ENCODE measurements at regions not wholly inside any gene's neighbourhood (a gene's known extent, or its start where the extent isn't known, plus 50 kb on each side); places are given as distances from the start of the nearest gene placed in this dataset.

- no peak for DNase-seq
- Histone ChIP-seq H3K4me1 (no peaks in the 10 kb centered on the region), H3K27ac (no peak overlapping the region), H3K9me3 (no peaks in the 10 kb centered on the region), H3K36me3 (no peaks in the 10 kb centered on the region), H3K27me3 (ENCODE audit: low read depth) (no peaks in the 10 kb centered on the region), H3K4me3 (no peak overlapping the region)
- no peak for TF ChIP-seq CTCF (IDR thresholded peaks at IDR 0.05)
- intact Hi-C loops (cut with DNase I), result no loop called here
- no peak for ATAC-seq
Observed at GRCh38 chr3:3737531-3737930, 61.7 kb upstream of the LRRN1 start.

DNA sequence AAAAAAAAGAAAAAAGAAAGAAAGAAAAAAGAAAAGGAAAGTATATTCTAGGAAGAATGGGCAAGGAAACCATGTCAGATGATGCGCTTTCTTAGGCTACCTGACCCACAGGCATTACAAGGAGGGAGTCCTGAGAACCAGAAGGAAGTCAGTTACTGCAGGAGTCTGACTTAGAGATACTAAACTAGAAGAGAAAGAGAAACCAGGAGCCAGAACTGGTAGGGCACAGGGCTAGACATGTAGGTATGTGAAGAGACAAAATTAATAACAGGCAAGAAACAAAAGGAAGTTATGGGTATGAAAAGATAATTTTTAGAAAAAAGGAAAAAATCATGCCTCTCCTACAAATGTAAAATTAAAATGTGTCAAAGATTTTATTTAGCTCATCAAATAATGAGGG lies 63.3 kb upstream of the LRRN1 start:
- intact Hi-C loops (cut with DNase I), result no loop called here
- no peak for DNase-seq
- ATAC-seq, result no peak
- H3K4me1 ChIP-seq, result no peaks in the 10 kb centered on the region
- H3K27me3 ChIP-seq (ENCODE audit: low read depth), result no peaks in the 10 kb centered on the region
- no peaks in the 10 kb centered on the region for H3K9me3 ChIP-seq
- no peak overlapping the region for H3K4me3 ChIP-seq
- TF ChIP-seq CTCF (IDR thresholded peaks at IDR 0.05), result no peak
- no peaks in the 10 kb centered on the region for H3K36me3 ChIP-seq
- H3K27ac ChIP-seq, result no peak overlapping the region

DNA sequence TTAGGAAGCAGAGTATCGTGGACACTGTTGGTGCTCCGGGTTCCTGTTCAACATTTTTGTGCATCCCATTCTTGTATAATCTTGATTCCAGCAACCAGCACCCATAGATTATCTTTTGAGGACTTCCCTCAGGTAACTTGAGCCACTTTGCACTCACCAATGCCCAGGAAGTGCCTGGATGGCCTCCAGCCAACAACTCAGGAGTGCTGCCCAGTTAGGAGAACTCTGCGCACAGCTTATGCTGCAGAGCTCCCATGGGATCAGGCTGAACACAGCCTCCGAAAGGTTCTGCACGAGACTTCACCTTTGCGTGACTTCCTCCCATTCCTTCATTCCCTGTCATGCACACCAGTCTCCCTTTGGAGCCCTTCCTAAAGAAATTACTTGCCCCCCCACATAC lies 64.3 kb upstream of the LRRN1 start:
- intact Hi-C loops (cut with DNase I), result no loop called here
- TF ChIP-seq CTCF (IDR thresholded peaks at IDR 0.05), result no peak
- ATAC-seq (no peak), DNase-seq (no peak)
- Histone ChIP-seq H3K4me1 (no peaks in the 10 kb centered on the region), H3K27ac (no peak overlapping the region), H3K27me3 (ENCODE audit: low read depth) (no peaks in the 10 kb centered on the region), H3K36me3 (no peaks in the 10 kb centered on the region), H3K4me3 (no peak overlapping the region), H3K9me3 (no peaks in the 10 kb centered on the region)

DNA sequence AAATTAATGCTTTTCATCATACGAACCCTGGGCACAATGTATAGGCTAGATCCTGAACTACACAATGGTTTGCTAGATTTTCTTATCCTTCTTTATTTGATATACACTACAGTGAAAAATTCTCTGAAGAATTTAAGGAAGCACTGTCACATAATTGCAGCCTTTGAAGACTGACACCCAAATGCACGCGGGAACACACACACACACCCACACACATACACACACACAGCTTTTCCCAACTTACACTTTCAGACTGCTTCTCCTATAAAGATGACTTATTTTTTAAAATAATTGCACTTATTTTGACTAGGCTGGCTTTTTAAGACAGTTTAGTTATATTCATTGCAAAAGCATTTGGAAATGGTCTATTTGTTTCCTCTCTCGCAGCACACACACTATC lies 70.0 kb upstream of the LRRN1 start:
- Histone ChIP-seq H3K27ac (no peak overlapping the region), H3K4me1 (no peaks in the 10 kb centered on the region), H3K4me3 (no peak overlapping the region), H3K9me3 (no peaks in the 10 kb centered on the region), H3K36me3 (no peaks in the 10 kb centered on the region), H3K27me3 (ENCODE audit: low read depth) (no peaks in the 10 kb centered on the region)
- DNase-seq (no peak), ATAC-seq (no peak)
- intact Hi-C loops (cut with DNase I), result no loop called here
- TF ChIP-seq CTCF (IDR thresholded peaks at IDR 0.05), result no peak

DNA sequence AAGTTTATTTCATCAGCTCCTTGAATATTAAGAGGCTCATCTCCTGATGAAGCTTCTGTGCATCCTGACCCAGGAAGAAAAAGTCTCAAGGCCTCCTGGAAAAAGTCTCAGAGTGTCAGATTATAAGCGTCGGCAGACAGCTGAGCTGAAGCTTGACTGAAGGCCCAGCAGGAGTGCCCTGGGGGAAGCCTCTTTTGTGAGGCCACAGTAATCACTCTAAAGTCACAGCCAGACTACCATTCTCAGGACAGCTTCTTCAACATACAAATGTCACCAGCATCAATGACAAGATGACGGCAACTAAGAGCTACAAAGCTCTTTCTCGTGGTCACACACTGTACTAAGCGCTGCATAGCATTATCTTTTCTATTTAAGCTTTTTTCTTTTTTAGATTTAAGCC lies 72.7 kb upstream of the LRRN1 start:
- no peaks in the 10 kb centered on the region for H3K4me1 ChIP-seq
- H3K27me3 ChIP-seq (ENCODE audit: low read depth), result no peaks in the 10 kb centered on the region
- H3K36me3 ChIP-seq, result no peaks in the 10 kb centered on the region
- intact Hi-C loops (cut with DNase I), result no loop called here
- no peak for DNase-seq
- no peak for ATAC-seq
- H3K4me3 ChIP-seq, result no peak overlapping the region
- no peaks in the 10 kb centered on the region for H3K9me3 ChIP-seq
- H3K27ac ChIP-seq, result no peak overlapping the region
- TF ChIP-seq CTCF (IDR thresholded peaks at IDR 0.05), result no peak

- H3K36me3 ChIP-seq, result no peaks in the 10 kb centered on the region
- TF ChIP-seq CTCF (IDR thresholded peaks at IDR 0.05), result no peak
- no peaks in the 10 kb centered on the region for H3K9me3 ChIP-seq
- intact Hi-C loops (cut with DNase I), result no loop called here
- H3K27me3 ChIP-seq (ENCODE audit: low read depth), result no peaks in the 10 kb centered on the region
- no peak overlapping the region for H3K27ac ChIP-seq
- H3K4me1 ChIP-seq, result no peaks in the 10 kb centered on the region
- ATAC-seq (no peak), DNase-seq (no peak)
- H3K4me3 ChIP-seq, result no peak overlapping the region
Observed at GRCh38 chr3:3714572-3714971, 84.7 kb upstream of the LRRN1 start.

Data from lower lobe of right lung (tissue), 2 donors.